A673 (cell line): ENCODE measurements at regions not wholly inside any gene's neighbourhood (a gene's known extent, or its start where the extent isn't known, plus 50 kb on each side); places are given as distances from the start of the nearest gene placed in this dataset.
"Not testable (repeated sequence)": the region's sequence is repeated elsewhere in the genome, so short reads cannot be mapped to it uniquely, and the experiment has no call there.

ENCODE experiments used
- BruUV-seq: library from RNA; stranded (reverse); fragments of 400-500 nt; replicated peaks from 2 replicates; lab custom pipeline; 2021; lab: Mats Ljungman, UMichigan
- CTCF ChIA-PET: fragments of 300-600 bp; sonication (Branson Sonifier 250); formaldehyde crosslinking; loops from one replicate; lab custom pipeline; 2022; ENCODE audit warnings: antibody characterized with exemption; lab: Charles Lee
- POLR2A ChIA-PET: fragments of 300-600 bp; sonication (Branson Sonifier 250); formaldehyde crosslinking; loops from one replicate; lab custom pipeline; 2022; ENCODE audit warnings: antibody characterized with exemption; ENCODE audit not compliant: low non-redundant PET; lab: Charles Lee
- DNase-seq: peaks from one replicate; pipeline ENCODE4 v3.0.0-alpha.2; 2015; ENCODE audit warnings: low spot score
- H3K27ac ChIP-seq: fragments of 200-600 bp; sonication (generic); 2 replicates; pipeline ENCODE4 v1.5.1; 2016; ENCODE audit warnings: mixed run types, low read depth, mild to moderate bottlenecking, mixed read lengths, antibody characterized with exemption, low read length; ENCODE audit not compliant: poor library complexity, severe bottlenecking
- H3K27me3 ChIP-seq: fragments of 200-600 bp; sonication (generic); replicated peaks from 2 replicates; pipeline ENCODE4 v1.6.1; 2017; ENCODE audit warnings: mixed run types, low read depth, mild to moderate bottlenecking, mixed read lengths, antibody characterized with exemption, low read length; ENCODE audit not compliant: insufficient read depth, poor library complexity
- H3K36me3 ChIP-seq: fragments of 200-600 bp; sonication (generic); 2 replicates; pipeline ENCODE4 v1.6.1; 2016; ENCODE audit warnings: mixed run types, mild to moderate bottlenecking, mixed read lengths, antibody characterized with exemption, low read length; ENCODE audit not compliant: insufficient read depth, poor library complexity, severe bottlenecking
- H3K4me1 ChIP-seq: fragments of 200-600 bp; sonication (generic); 2 replicates; pipeline ENCODE4 v1.6.1; 2017; ENCODE audit warnings: mixed run types, mild to moderate bottlenecking, mixed read lengths, antibody characterized with exemption, low read length; ENCODE audit not compliant: insufficient read depth, poor library complexity, severe bottlenecking
- H3K4me3 ChIP-seq: fragments of 200-600 bp; sonication (generic); 2 replicates; pipeline ENCODE4 v1.5.1; 2016; ENCODE audit warnings: low read depth, mixed run types, mild to moderate bottlenecking, mixed read lengths, low read length; ENCODE audit not compliant: poor library complexity, severe bottlenecking
- H3K9me3 ChIP-seq: fragments of 200-600 bp; sonication (generic); 2 replicates; pipeline ENCODE4 v1.6.1; 2016; ENCODE audit warnings: mixed run types, low read depth, mild to moderate bottlenecking, mixed read lengths, antibody characterized with exemption, low read length; ENCODE audit not compliant: poor library complexity, severe bottlenecking
- EZH2 ChIP-seq: fragments of 200-600 bp; sonication (generic); IDR thresholded peaks from 2 replicates; pipeline ENCODE4 v1.6.1; 2017; ENCODE audit warnings: borderline replicate concordance, low read depth, mild to moderate bottlenecking, mixed read lengths, antibody characterized with exemption, low read length; ENCODE audit not compliant: poor library complexity, severe bottlenecking
- intact Hi-C: fragments of 100-400 bp; cut with micrococcal nuclease; formaldehyde crosslinking; loops from one replicate; pipeline ENCODE4 v1.10.0; 2022; ENCODE audit not compliant: unreplicated experiment
- TF ChIP-seq, protein P1 (sequence below): fragments of 300-800, 200-600 bp; sonication (generic); conservative IDR thresholded peaks from 2 replicates; pipeline ENCODE4 v1.5.1; 2017; ENCODE audit warnings: low read depth, mild to moderate bottlenecking, antibody characterized with exemption, low read length, moderate library complexity, mixed read lengths

DNA sequence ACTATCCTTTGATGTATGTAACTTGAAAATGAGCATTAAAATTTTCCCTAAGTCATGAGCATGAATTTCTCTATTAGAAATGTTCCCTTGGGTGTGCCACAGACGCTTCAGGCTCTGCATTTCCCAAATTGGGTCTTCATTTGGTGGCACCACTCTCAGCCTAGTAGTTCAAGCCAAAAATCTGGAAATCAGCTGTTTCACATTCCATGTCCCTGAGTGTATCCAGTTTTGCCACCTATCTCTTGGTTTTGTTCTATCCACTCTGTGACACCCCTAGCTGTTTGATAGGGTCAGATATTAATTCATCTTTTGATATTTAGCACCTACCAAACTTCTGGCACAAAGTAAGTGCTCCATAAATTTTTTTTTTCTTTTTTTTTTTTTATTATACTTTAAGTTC lies 89.5 kb upstream of the DPH5 start:
- TF ChIP-seq, protein P1, sequence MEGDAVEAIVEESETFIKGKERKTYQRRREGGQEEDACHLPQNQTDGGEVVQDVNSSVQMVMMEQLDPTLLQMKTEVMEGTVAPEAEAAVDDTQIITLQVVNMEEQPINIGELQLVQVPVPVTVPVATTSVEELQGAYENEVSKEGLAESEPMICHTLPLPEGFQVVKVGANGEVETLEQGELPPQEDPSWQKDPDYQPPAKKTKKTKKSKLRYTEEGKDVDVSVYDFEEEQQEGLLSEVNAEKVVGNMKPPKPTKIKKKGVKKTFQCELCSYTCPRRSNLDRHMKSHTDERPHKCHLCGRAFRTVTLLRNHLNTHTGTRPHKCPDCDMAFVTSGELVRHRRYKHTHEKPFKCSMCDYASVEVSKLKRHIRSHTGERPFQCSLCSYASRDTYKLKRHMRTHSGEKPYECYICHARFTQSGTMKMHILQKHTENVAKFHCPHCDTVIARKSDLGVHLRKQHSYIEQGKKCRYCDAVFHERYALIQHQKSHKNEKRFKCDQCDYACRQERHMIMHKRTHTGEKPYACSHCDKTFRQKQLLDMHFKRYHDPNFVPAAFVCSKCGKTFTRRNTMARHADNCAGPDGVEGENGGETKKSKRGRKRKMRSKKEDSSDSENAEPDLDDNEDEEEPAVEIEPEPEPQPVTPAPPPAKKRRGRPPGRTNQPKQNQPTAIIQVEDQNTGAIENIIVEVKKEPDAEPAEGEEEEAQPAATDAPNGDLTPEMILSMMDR, result no peak
- no peaks in the 10 kb centered on the region for H3K27me3 ChIP-seq
- POLR2A ChIA-PET, result no interaction called here
- no TSS peak for BruUV-seq
- H3K9me3 ChIP-seq, result no peaks in the 10 kb centered on the region
- CTCF ChIA-PET, result no interaction called here
- no peaks in the 10 kb centered on the region for H3K36me3 ChIP-seq
- H3K4me3 ChIP-seq, result no peak overlapping the region
- H3K4me1 ChIP-seq, result no peaks in the 10 kb centered on the region
- intact Hi-C loops, result no loop called here
- DNase-seq, result no peak
- no peak overlapping the region for H3K27ac ChIP-seq

DNA sequence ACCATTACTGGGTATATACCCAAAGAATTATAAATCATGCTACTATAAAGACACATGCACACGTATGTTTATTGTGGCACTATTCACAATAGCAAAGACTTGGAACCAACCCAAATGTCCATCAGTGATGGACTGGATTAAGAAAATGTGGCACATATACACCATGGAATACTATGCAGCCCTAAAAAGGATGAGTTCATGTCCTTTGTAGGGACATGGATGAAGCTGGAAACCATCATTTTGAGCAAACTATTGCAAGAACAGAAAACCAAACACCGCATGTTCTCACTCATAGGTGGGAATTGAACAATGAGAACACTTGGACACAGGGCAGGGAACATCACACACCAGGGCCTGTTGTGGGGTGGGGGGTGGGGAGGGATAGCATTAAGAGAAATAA lies 88.5 kb upstream of the DPH5 start:
- intact Hi-C loops, H3K4me3 ChIP-seq, H3K27ac ChIP-seq, H3K27me3 ChIP-seq, CTCF ChIA-PET, POLR2A ChIA-PET, H3K9me3 ChIP-seq, BruUV-seq, DNase-seq, H3K36me3 ChIP-seq, H3K4me1 ChIP-seq: not testable (repeated sequence)

DNA sequence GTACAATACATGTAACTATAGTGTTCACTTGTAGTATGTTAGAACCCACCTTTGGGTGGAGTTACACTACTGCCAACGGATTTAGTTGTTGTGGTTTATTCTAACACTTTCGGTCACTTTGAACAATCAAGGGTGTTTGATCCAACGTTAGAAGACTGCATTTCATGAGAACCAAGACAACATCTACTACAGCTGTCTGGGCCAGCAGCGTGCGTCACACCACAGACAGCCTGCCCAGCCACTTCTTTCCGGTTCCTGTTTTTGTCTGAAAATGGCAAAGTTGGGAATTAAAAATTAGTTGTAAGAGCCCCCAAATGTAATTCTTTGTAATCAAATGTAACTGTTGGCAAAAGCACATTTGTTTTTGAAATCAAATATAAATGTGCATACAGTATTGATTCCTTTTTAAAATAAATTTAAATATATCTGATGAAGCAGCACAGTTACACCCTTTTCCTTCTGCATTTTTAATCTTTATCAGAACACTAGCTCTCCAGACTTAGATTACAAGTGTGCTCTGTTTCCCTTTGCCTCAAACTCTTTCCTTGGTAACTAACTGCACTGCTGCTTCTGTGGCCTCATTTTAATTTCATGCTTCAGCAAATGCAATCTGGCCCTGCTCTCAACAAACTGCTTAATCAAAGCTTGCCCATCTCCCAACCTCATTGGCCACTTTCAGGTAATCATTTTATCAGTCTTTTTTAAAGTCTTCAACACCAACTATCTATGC lies 86.6 kb upstream of the DPH5 start:
- H3K4me3 ChIP-seq, result no peak overlapping the region
- H3K27me3 ChIP-seq, result no peaks in the 10 kb centered on the region
- CTCF ChIA-PET, result no interaction called here
- POLR2A ChIA-PET, result no interaction called here
- intact Hi-C loops, result no loop called here
- no peaks in the 10 kb centered on the region for H3K9me3 ChIP-seq
- TF ChIP-seq EZH2, result no peak
- TF ChIP-seq, protein P1, result no peak
- H3K4me1 ChIP-seq, result no peaks in the 10 kb centered on the region
- BruUV-seq, result no TSS peak
- no peaks in the 10 kb centered on the region for H3K36me3 ChIP-seq
- no peak for DNase-seq
- no peak overlapping the region for H3K27ac ChIP-seq

DNA sequence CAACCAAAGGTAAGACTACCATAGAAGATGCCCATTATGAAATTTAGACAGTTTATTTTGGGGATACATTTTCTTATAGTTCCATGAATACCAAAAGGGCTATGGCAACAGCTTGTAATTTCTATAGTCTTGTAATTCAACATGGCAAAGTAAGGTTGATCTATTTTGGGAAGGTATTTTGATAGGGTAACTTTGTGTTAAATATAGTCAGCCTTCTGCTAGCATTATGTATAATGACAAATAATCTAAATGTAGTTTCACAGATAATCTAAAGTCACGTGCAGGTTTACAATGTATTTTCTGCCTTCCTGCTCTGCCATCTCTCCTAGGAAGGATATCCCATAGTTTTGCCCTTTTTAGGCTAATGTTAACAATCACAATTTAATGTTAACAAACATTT lies 85.9 kb upstream of the DPH5 start:
- no peak overlapping the region for H3K27ac ChIP-seq
- POLR2A ChIA-PET, result no interaction called here

More for the DNA sequence above, 85.9 kb upstream of the DPH5 start:
- intact Hi-C loops, result no loop called here
- DNase-seq, result no peak
- Histone ChIP-seq H3K36me3 (no peaks in the 10 kb centered on the region), H3K4me3 (no peak overlapping the region), H3K4me1 (no peaks in the 10 kb centered on the region), H3K27me3 (no peaks in the 10 kb centered on the region), H3K9me3 (no peaks in the 10 kb centered on the region)
- no TSS peak for BruUV-seq
- TF ChIP-seq EZH2, result no peak
- TF ChIP-seq, protein P1, result no peak
- CTCF ChIA-PET, result no interaction called here
